ENCODE measurements at regions not wholly inside any gene's neighbourhood (a gene's known extent, or its start where the extent isn't known, plus 50 kb on each side); places are given as distances from the start of the nearest gene placed in this dataset.

GRCh38 chr18:65352186-65352585, 398.6 kb upstream of the CDH7 start:
- ChIA-PET CTCF (ENCODE audit: unreplicated experiment) (no interaction called here), POLR2A (no interaction called here)
- Histone ChIP-seq H3K4me1 (ENCODE audit: insufficient read depth, low read length, poor library complexity, severe bottlenecking) (no peaks in the 10 kb centered on the region), H3K4me2 (ENCODE audit: low read length) (no peak overlapping the region), H3K9me3 (ENCODE audit: low read length) (no peaks in the 10 kb centered on the region), H3K36me3 (ENCODE audit: insufficient read depth, low read length) (no peaks in the 10 kb centered on the region), H3K27ac (ENCODE audit: low read depth, low read length, poor library complexity, severe bottlenecking) (no peak overlapping the region), H3K79me2 (ENCODE audit: insufficient read depth, low read depth, low read length) (no peaks in the 10 kb centered on the region), H4K20me1 (ENCODE audit: insufficient read depth, low read length) (no peaks in the 10 kb centered on the region), H2AFZ (ENCODE audit: low read length) (no peak overlapping the region), H3K9me2 (ENCODE audit: insufficient read depth, low read length) (no peaks in the 10 kb centered on the region), H3K4me3 (ENCODE audit: low read depth, low read length, poor library complexity, severe bottlenecking) (no peak overlapping the region)
- TF ChIP-seq EZH2phosphoT487 (IDR thresholded peaks at IDR 0.05; ENCODE audit: borderline replicate concordance, low read depth, low read length) (no peak), CTCF (conservative IDR thresholded peaks at IDR 0.05; ENCODE audit: low read length) (no peak)
- no peak for DNase-seq (ENCODE audit: low spot score)
- no TSS peak for BruUV-seq (replicated peaks)
- intact Hi-C loops (cut with micrococcal nuclease; ENCODE audit: unreplicated experiment) = no loop called here

GRCh38 chr18:65349635-65350034, 401.2 kb upstream of the CDH7 start:
- CTCF ChIA-PET (ENCODE audit: unreplicated experiment) = no interaction called here
- Histone ChIP-seq H3K36me3 (ENCODE audit: insufficient read depth, low read length) (no peaks in the 10 kb centered on the region), H3K79me2 (ENCODE audit: insufficient read depth, low read depth, low read length) (no peaks in the 10 kb centered on the region), H3K4me2 (ENCODE audit: low read length) (no peak overlapping the region), H3K4me3 (ENCODE audit: low read depth, low read length, poor library complexity, severe bottlenecking) (no peak overlapping the region), H3K4me1 (ENCODE audit: insufficient read depth, low read length, poor library complexity, severe bottlenecking) (no peaks in the 10 kb centered on the region), H3K9me3 (ENCODE audit: low read length) (no peaks in the 10 kb centered on the region), H2AFZ (ENCODE audit: low read length) (no peak overlapping the region), H4K20me1 (ENCODE audit: insufficient read depth, low read length) (no peaks in the 10 kb centered on the region), H3K27ac (ENCODE audit: low read depth, low read length, poor library complexity, severe bottlenecking) (no peak overlapping the region), H3K9me2 (ENCODE audit: insufficient read depth, low read length) (no peaks in the 10 kb centered on the region)
- intact Hi-C loops (cut with micrococcal nuclease; ENCODE audit: unreplicated experiment) = no loop called here
- TF ChIP-seq CTCF (conservative IDR thresholded peaks at IDR 0.05; ENCODE audit: low read length) (no peak), EZH2phosphoT487 (IDR thresholded peaks at IDR 0.05; ENCODE audit: borderline replicate concordance, low read depth, low read length) (no peak)
- POLR2A ChIA-PET = no interaction called here
- no peak for DNase-seq (ENCODE audit: low spot score)
- no TSS peak for BruUV-seq (replicated peaks)

GRCh38 chr18:65347446-65347845, 403.4 kb upstream of the CDH7 start:
- TF ChIP-seq EZH2phosphoT487 (IDR thresholded peaks at IDR 0.05; ENCODE audit: borderline replicate concordance, low read depth, low read length) (no peak), CTCF (conservative IDR thresholded peaks at IDR 0.05; ENCODE audit: low read length) (no peak)
- no peak for DNase-seq (ENCODE audit: low spot score)
- intact Hi-C loops (cut with micrococcal nuclease; ENCODE audit: unreplicated experiment) = no loop called here
- H3K9me2 ChIP-seq (ENCODE audit: insufficient read depth, low read length) = no peaks in the 10 kb centered on the region
- BruUV-seq (replicated peaks) = no TSS peak
- H3K79me2 ChIP-seq (ENCODE audit: insufficient read depth, low read depth, low read length) = no peaks in the 10 kb centered on the region
- H3K4me1 ChIP-seq (ENCODE audit: insufficient read depth, low read length, poor library complexity, severe bottlenecking) = no peaks in the 10 kb centered on the region
- H3K4me3 ChIP-seq (ENCODE audit: low read depth, low read length, poor library complexity, severe bottlenecking) = no peak overlapping the region
- ChIA-PET POLR2A (no interaction called here), CTCF (ENCODE audit: unreplicated experiment) (no interaction called here)
- H4K20me1 ChIP-seq (ENCODE audit: insufficient read depth, low read length) = no peaks in the 10 kb centered on the region
- no peaks in the 10 kb centered on the region for H3K36me3 ChIP-seq (ENCODE audit: insufficient read depth, low read length)
- H3K9me3 ChIP-seq (ENCODE audit: low read length) = no peaks in the 10 kb centered on the region
- no peak overlapping the region for H3K4me2 ChIP-seq (ENCODE audit: low read length)
- no peak overlapping the region for H2AFZ ChIP-seq (ENCODE audit: low read length)
- H3K27ac ChIP-seq (ENCODE audit: low read depth, low read length, poor library complexity, severe bottlenecking) = no peak overlapping the region
